ENCODE measurements at regions not wholly inside any gene's neighbourhood (a gene's known extent, or its start where the extent isn't known, plus 50 kb on each side); places are given as distances from the start of the nearest gene placed in this dataset.

DNA sequence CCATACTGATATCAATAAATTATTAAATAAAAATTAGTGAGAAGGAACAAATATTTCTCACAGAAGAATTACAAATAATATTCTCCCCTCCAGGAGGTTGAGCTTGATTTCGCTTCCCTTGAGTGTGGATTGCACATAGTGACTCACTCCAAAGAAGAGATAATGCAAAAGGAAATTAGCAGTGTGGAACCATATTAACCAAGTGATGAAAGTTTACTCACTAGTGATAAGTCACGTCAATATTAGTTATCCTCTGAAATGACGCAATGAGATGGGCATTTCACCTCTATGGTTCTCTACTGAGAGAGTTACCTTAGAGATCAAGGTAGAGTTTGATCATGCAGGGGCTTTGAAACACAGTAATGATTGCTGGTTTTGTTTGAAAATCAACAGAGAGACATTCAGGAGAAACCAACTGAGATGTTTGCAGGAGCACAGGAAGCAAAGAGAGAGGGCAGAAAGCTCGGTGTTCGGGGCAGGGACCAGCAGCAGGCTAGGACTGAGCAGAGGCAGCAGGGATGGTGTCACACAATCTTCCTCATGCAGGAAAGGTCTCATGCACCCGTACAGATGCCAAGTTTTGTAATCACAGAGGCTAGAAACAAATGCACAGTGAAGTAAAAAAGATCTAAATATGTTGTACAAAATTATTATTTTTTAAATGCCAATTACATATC, 634.5 kb downstream of the QKI start:
- Mint-ChIP-seq H3K27ac (no peak overlapping the region), H3K4me3 (no peak overlapping the region), H3K36me3 (ENCODE audit: insufficient read depth in 1 of 3, low read depth in 3 of 3) (no peaks in the 10 kb centered on the region), H3K9me3 (no peaks in the 10 kb centered on the region; a peak in 2 of 5 replicates), H3K27me3 (ENCODE audit: low read depth) (no peaks in the 10 kb centered on the region; the same call in 1 of the 2 replicates), H3K4me1 (no peaks in the 10 kb centered on the region)
- no peak overlapping the region for H2BK120ac ChIP-seq (ENCODE audit: low read depth, low read length, poor library complexity, severe bottlenecking)
- H2BK15ac ChIP-seq (ENCODE audit: low read depth, low read length) = no peak overlapping the region
- no peaks in the 10 kb centered on the region for H3K79me1 ChIP-seq (ENCODE audit: insufficient read depth, low read depth, low read length, poor library complexity, severe bottlenecking)
- no peak overlapping the region for H2BK5ac ChIP-seq (ENCODE audit: insufficient read length, low read length)
- H3K18ac ChIP-seq (ENCODE audit: insufficient read length, low read depth, low read length) = no peak overlapping the region
- no peaks in the 10 kb centered on the region for H3K27me3 ChIP-seq (ENCODE audit: insufficient read depth, low read length)
- no peak overlapping the region for H3K27ac ChIP-seq (ENCODE audit: insufficient read length, low read depth, low read length)
- no peaks in the 10 kb centered on the region for H3K79me2 ChIP-seq (ENCODE audit: insufficient read depth, low read length)
- H3K14ac ChIP-seq (ENCODE audit: insufficient read depth, low read length) = no peak overlapping the region
- no peaks in the 10 kb centered on the region for H3K23me2 ChIP-seq (ENCODE audit: insufficient read length, low read depth, low read length, poor library complexity, severe bottlenecking)
- H3K23ac ChIP-seq (ENCODE audit: insufficient read length, low read depth, low read length) = no peak overlapping the region
- WGBS (ENCODE audit: extremely low coverage, insufficient read length, low lambda C conversion rate) = no CpG with 5 or more reads among the region's 6 CpGs
- no peak for DNase-seq
- no peak overlapping the region for H3K56ac ChIP-seq (ENCODE audit: insufficient read length, low read depth, low read length)
- no peak overlapping the region for H3K9ac ChIP-seq (ENCODE audit: extremely low read depth, insufficient read length, low read length)
- H3K4ac ChIP-seq (ENCODE audit: low read depth, low read length) = no peak overlapping the region
- no peak overlapping the region for H2BK12ac ChIP-seq (ENCODE audit: insufficient read length, low read depth, low read length)
- no peaks in the 10 kb centered on the region for H3K9me3 ChIP-seq (ENCODE audit: control insufficient read depth, low read depth, low read length)
- H3K4me1 ChIP-seq (ENCODE audit: insufficient read depth, low read length) = no peaks in the 10 kb centered on the region
- no peak overlapping the region for H2AFZ ChIP-seq (ENCODE audit: low read length)
- H4K91ac ChIP-seq (ENCODE audit: insufficient read length, low read depth, low read length) = no peak overlapping the region
- H4K20me1 ChIP-seq (ENCODE audit: control insufficient read depth, insufficient read depth, insufficient read length) = no peaks in the 10 kb centered on the region
- no peak overlapping the region for H3K4me2 ChIP-seq (ENCODE audit: insufficient read depth, insufficient read length, low read length)
- H2BK20ac ChIP-seq (ENCODE audit: low read depth, low read length, poor library complexity, severe bottlenecking) = no peak overlapping the region
- no peak for TF ChIP-seq CTCF (conservative IDR thresholded peaks at IDR 0.05)
- no peak overlapping the region for H4K8ac ChIP-seq (replicated peaks; ENCODE audit: insufficient read length, low read depth, low read length)
- H4K5ac ChIP-seq (ENCODE audit: insufficient read length, low read depth, low read length) = no peak overlapping the region
- no peak overlapping the region for H3T11ph ChIP-seq (ENCODE audit: low read length)
- H2AK5ac ChIP-seq (ENCODE audit: insufficient read length, low read length) = no peak overlapping the region

Data from H9 (cell line).